A549 (cell line): ENCODE measurements at regions not wholly inside any gene's neighbourhood (a gene's known extent, or its start where the extent isn't known, plus 50 kb on each side); places are given as distances from the start of the nearest gene placed in this dataset.

Experiments used
- ATAC-seq, 2 experiments: fragments of 200-7000 bp in 1 of 2; fragments of >200 bp in 1 of 2; cut with Nextera tagmentation in 1 of 2; cut with Tn5 transposase in 1 of 2; 3 replicates each; pipeline versions ENCODE4 v1.8.0 to v1.9.1; 2018 to 2020; ENCODE audit warnings: mild to moderate bottlenecking in 1 of 2, moderate library complexity in 1 of 2
- CTCF ChIA-PET: fragments of 300-600 bp; sonication (Branson Sonifier 250); formaldehyde crosslinking; extraction: SDS; loops from one replicate; lab custom pipeline; 2021; ENCODE audit warnings: antibody characterized with exemption, inconsistent platforms; lab: Yijun Ruan, JAX
- POLR2A ChIA-PET: fragments of 350-600 bp; formaldehyde crosslinking; extraction: SDS; loops from one replicate; lab custom pipeline; 2021; ENCODE audit warnings: antibody characterized with exemption, inconsistent platforms; lab: Yijun Ruan, JAX
- DNase-seq, 2 experiments: peaks; one replicate each; pipeline versions ENCODE4 v3.0.0 to v3.0.0-alpha.2; 2011 to 2016; ENCODE audit warnings: low read depth in 1 of 2, low spot score in 1 of 2
- FAIRE-seq: peaks from 2 replicates; lab custom pipeline; 2011; peaks lifted over from hg19 to GRCh38; lab: Jason Lieb, UNC
- H3K27ac ChIP-seq, 2 experiments: fragments of >200 bp; sonication (Bioruptor Twin); formaldehyde crosslinking; 3 replicates each; pipeline ENCODE4 v1.5.1; 2016 to 2017
- H3K4me1 ChIP-seq: fragments of >200 bp; sonication (Bioruptor Twin); formaldehyde crosslinking; 3 replicates; pipeline ENCODE4 v1.6.1; 2016
- H3K4me2 ChIP-seq: fragments of >200 bp; sonication (Bioruptor Twin); formaldehyde crosslinking; 3 replicates; pipeline ENCODE4 v1.6.1; 2016
- H3K4me3 ChIP-seq: fragments of >200 bp; sonication (Bioruptor Twin); formaldehyde crosslinking; 3 replicates; pipeline ENCODE4 v1.5.1; 2016
- H3K9me3 ChIP-seq: fragments of >200 bp; sonication (Bioruptor Twin); formaldehyde crosslinking; 3 replicates; pipeline ENCODE4 v1.6.1; 2016
- BHLHE40 ChIP-seq: IDR thresholded peaks from 2 replicates; pipeline ENCODE4 v1.6.1; 2012; ENCODE audit warnings: low read depth, low read length, inconsistent platforms
- CBX2 ChIP-seq: fragments of 200-600 bp; sonication (generic); IDR thresholded peaks from 2 replicates; pipeline ENCODE4 v1.6.1; 2016; ENCODE audit warnings: low read depth, mild to moderate bottlenecking, borderline replicate concordance
- CBX8 ChIP-seq: fragments of 200-600 bp; sonication (generic); IDR thresholded peaks from 2 replicates; pipeline ENCODE4 v1.6.1; 2016
- EHMT2 ChIP-seq: fragments of 200-600 bp; sonication (generic); IDR thresholded peaks from 2 replicates; pipeline ENCODE4 v1.6.1; 2016; ENCODE audit warnings: antibody characterized with exemption, low read depth, mild to moderate bottlenecking, moderate library complexity
- EP300 ChIP-seq, 2 experiments: fragments of >200 bp; sonication (Bioruptor Twin); formaldehyde crosslinking; IDR thresholded peaks; 2 replicates in 1 of 2; 3 replicates in 1 of 2; pipeline ENCODE4 v1.6.1; 2016 to 2017
- FOSB ChIP-seq: fragments of 250-450 bp; sonication (Bioruptor Pico); IDR thresholded peaks from 2 replicates; pipeline ENCODE4 v1.5.0; 2020; ENCODE audit warnings: mild to moderate bottlenecking, moderate library complexity
- HEYL ChIP-seq: fragments of 250-450 bp; sonication (Bioruptor Pico); IDR thresholded peaks from 2 replicates; pipeline ENCODE4 v1.8.0; 2021; ENCODE audit warnings: mild to moderate bottlenecking, moderate library complexity
- HOXB13 ChIP-seq: fragments of 250-450 bp; sonication (Bioruptor Pico); IDR thresholded peaks from 2 replicates; pipeline ENCODE4 v1.5.0; 2020; ENCODE audit warnings: low read depth, mild to moderate bottlenecking, moderate library complexity
- KDM1A ChIP-seq: fragments of 200-600 bp; sonication (generic); IDR thresholded peaks from 2 replicates; pipeline ENCODE4 v1.6.1; 2016; ENCODE audit warnings: low read depth, mild to moderate bottlenecking
- MAFK ChIP-seq: fragments of 450-650 bp; IDR thresholded peaks from 2 replicates; pipeline ENCODE4 v1.6.1; 2014; ENCODE audit not compliant: partially characterized antibody
- NFE2L2 ChIP-seq: fragments of 150-350 bp; conservative IDR thresholded peaks from 2 replicates; pipeline ENCODE4 v1.6.1; 2014; ENCODE audit warnings: low read length
- NPAS2 ChIP-seq: fragments of 250-450 bp; sonication (Bioruptor Pico); IDR thresholded peaks from 2 replicates; pipeline ENCODE4 v1.8.0; 2022; ENCODE audit warnings: mild to moderate bottlenecking, moderate library complexity, borderline replicate concordance
- NR3C1 ChIP-seq: fragments of >200 bp; sonication (Bioruptor Twin); formaldehyde crosslinking; IDR thresholded peaks from 3 replicates; pipeline ENCODE4 v1.6.1; 2017
- PHF8 ChIP-seq: fragments of 200-600 bp; sonication (generic); IDR thresholded peaks from 2 replicates; pipeline ENCODE4 v1.6.1; 2016; ENCODE audit warnings: low read depth, mild to moderate bottlenecking, antibody characterized with exemption, moderate library complexity, borderline replicate concordance
- POLR2AphosphoS2 ChIP-seq: conservative IDR thresholded peaks from 2 replicates; pipeline ENCODE4 v1.6.1; 2012; ENCODE audit warnings: low read length, improper control_type of control experiment, inconsistent platforms
- RARB ChIP-seq: fragments of 250-450 bp; sonication (Bioruptor Pico); IDR thresholded peaks from 2 replicates; pipeline ENCODE4 v1.8.0; 2021; ENCODE audit warnings: mild to moderate bottlenecking, moderate library complexity
- RCOR1 ChIP-seq: fragments of 150-350 bp; IDR thresholded peaks from 2 replicates; pipeline ENCODE4 v1.6.1; 2014; ENCODE audit warnings: antibody characterized with exemption, low read length, low read depth
- RFX5 ChIP-seq: fragments of 450-650 bp; IDR thresholded peaks from 2 replicates; pipeline ENCODE4 v1.7.1; 2014; ENCODE audit warnings: antibody characterized with exemption, mild to moderate bottlenecking, moderate library complexity
- TFCP2L1 ChIP-seq: fragments of 250-450 bp; sonication (Bioruptor Pico); IDR thresholded peaks from 2 replicates; pipeline ENCODE4 v1.5.0; 2021; ENCODE audit warnings: mild to moderate bottlenecking
- TP53 ChIP-seq: fragments of 250-450 bp; sonication (Bioruptor Pico); IDR thresholded peaks from 2 replicates; pipeline ENCODE4 v1.5.0; 2021; ENCODE audit warnings: mild to moderate bottlenecking, moderate library complexity
- ZFP36 ChIP-seq: fragments of 450-650 bp; IDR thresholded peaks from 2 replicates; pipeline ENCODE4 v1.6.1; 2014; ENCODE audit warnings: borderline replicate concordance; ENCODE audit not compliant: partially characterized antibody
- WGBS: methylation state at CpG from one replicate; pipeline ENCODE4 v1.1.6; 2017; ENCODE audit errors: missing lambda C conversion rate; 5-methylcytosine and 5-hydroxymethylcytosine counted together
- TF ChIP-seq, protein P1 (sequence below): fragments of >200 bp; sonication (Bioruptor Twin); formaldehyde crosslinking; IDR thresholded peaks from 3 replicates; pipeline ENCODE4 v1.6.1; 2016
- TF ChIP-seq, protein P2 (sequence below): fragments of 450-650 bp; IDR thresholded peaks from 2 replicates; pipeline ENCODE4 v1.6.1; 2014; ENCODE audit warnings: antibody characterized with exemption
- TF ChIP-seq, protein P3 (sequence below): fragments of >200 bp; sonication (Bioruptor Twin); formaldehyde crosslinking; IDR thresholded peaks from 3 replicates; pipeline ENCODE4 v1.5.1; 2016
- TF ChIP-seq, protein P4 (sequence below): IDR thresholded peaks from 2 replicates; pipeline ENCODE4 v1.6.1; 2012; ENCODE audit warnings: low read depth, borderline replicate concordance

DNA sequence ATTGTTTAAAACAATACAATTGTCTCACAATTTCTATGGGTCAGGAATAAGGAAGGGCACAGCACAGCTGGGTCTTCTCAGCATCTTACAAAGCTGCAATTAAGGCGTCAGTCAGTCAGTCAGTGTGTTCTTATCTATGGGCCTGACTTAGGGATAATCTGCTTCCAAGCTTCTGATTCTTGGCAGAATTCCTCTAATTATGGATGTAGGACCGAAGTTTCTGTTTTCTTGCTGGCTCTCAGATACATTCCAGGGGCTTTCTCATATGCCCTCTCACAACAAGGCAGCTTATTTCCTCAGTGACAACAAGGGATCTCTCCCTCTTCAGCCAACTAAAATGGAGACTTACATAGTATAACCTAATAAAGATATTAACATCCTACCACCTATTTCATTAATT is 1925.3 kb upstream of the ACO1 start:
- no peak for DNase-seq
- TF ChIP-seq CBX2 (no peak), FOSB (CRISPR knock-in tag) (no peak), RFX5 (no peak), PHF8 (no peak), HEYL (CRISPR knock-in tag) (no peak), EP300 (IDR thresholded peaks at IDR 0.05) (no peak), EHMT2 (no peak)
- TF ChIP-seq, protein P1, sequence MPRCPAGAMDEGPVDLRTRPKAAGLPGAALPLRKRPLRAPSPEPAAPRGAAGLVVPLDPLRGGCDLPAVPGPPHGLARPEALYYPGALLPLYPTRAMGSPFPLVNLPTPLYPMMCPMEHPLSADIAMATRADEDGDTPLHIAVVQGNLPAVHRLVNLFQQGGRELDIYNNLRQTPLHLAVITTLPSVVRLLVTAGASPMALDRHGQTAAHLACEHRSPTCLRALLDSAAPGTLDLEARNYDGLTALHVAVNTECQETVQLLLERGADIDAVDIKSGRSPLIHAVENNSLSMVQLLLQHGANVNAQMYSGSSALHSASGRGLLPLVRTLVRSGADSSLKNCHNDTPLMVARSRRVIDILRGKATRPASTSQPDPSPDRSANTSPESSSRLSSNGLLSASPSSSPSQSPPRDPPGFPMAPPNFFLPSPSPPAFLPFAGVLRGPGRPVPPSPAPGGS, result no peak
- no peak overlapping the region for H3K27ac ChIP-seq
- ChIA-PET POLR2A (no interaction called here), CTCF (no interaction called here)
- FAIRE-seq, result no peak
- peaks cover 4% of the 10 kb centered on the region; the same call in 1 of the 3 replicates for H3K9me3 ChIP-seq
- no peak overlapping the region for H3K4me3 ChIP-seq
- H3K4me2 ChIP-seq, result no peak overlapping the region
- no peak for ATAC-seq
- WGBS, result 7% methylated on average over 2 of the region's 2 CpGs
- H3K4me1 ChIP-seq, result no peaks in the 10 kb centered on the region

DNA sequence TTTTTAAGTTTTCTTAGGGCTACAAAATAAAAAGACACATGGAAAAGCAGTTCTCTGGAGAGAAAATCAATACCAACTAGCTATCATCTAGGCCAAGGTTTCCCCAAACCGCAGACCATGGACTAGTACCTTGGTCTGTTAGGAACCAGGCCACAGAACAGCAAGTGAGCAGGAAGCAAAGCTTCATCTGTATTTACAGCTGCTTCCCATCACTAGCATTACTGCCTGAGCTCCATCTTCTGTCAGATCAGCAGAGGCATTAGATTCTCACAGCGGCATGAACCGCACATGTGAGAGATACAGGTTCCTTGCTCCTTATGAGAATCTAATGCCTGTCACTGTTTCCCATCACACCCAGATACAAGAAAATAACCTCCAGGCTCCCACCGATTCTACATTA is 1907.6 kb upstream of the ACO1 start:
- Histone ChIP-seq H3K4me2 (no peak overlapping the region), H3K4me3 (no peak overlapping the region), H3K9me3 (no peaks in the 10 kb centered on the region), H3K4me1 (no peaks in the 10 kb centered on the region), H3K27ac (no peak overlapping the region)
- 53% methylated on average over 4 of the region's 4 CpGs for WGBS
- DNase-seq (no peak), FAIRE-seq (no peak), ATAC-seq (no peak)
- POLR2A ChIA-PET, result no interaction called here
- TF ChIP-seq, protein P1, result no peak
- TF ChIP-seq CBX8 (no peak), NFE2L2 (no peak), KDM1A (no peak), BHLHE40 (no peak), TP53 (CRISPR knock-in tag) (no peak), MAFK (no peak), TFCP2L1 (CRISPR knock-in tag) (no peak), ZFP36 (no peak)
- CTCF ChIA-PET, result no interaction called here

DNA sequence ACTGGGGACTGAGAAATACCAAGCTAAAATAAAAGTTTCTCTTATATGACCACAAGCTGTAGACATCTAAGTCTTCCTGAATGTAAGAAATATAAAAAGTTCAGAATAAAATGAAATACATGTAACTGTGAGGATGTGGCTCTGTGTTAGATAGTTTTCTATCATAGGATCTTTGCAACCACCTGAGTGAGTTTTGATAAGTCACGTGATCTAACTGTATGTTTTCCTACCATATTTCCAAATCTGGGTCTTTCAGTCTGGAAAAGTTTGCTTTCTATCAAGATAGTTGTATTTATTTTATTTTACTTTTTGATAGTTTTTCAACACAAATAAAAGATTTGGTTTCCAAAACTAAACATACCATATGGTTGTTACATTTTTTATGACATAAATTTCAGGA is 1905.8 kb upstream of the ACO1 start:
- ATAC-seq (no peak), DNase-seq (no peak), FAIRE-seq (no peak)
- H3K9me3 ChIP-seq, result no peaks in the 10 kb centered on the region
- H3K4me2 ChIP-seq, result no peak overlapping the region
- POLR2A ChIA-PET, result no interaction called here
- 8% methylated on average over 1 of the region's 1 CpG for WGBS
- H3K4me3 ChIP-seq, result no peak overlapping the region
- no peak for TF ChIP-seq NFE2L2
- TF ChIP-seq, protein P2, sequence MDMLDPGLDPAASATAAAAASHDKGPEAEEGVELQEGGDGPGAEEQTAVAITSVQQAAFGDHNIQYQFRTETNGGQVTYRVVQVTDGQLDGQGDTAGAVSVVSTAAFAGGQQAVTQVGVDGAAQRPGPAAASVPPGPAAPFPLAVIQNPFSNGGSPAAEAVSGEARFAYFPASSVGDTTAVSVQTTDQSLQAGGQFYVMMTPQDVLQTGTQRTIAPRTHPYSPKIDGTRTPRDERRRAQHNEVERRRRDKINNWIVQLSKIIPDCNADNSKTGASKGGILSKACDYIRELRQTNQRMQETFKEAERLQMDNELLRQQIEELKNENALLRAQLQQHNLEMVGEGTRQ, result 0 out of 2 replicates have a peak, but pooled peaks have one; percentile 18
- TF ChIP-seq, all 56 proteins: peak for 1
- CTCF ChIA-PET, result no interaction called here
- Histone ChIP-seq H3K4me1 (no peaks in the 10 kb centered on the region), H3K27ac (no peak overlapping the region)

DNA sequence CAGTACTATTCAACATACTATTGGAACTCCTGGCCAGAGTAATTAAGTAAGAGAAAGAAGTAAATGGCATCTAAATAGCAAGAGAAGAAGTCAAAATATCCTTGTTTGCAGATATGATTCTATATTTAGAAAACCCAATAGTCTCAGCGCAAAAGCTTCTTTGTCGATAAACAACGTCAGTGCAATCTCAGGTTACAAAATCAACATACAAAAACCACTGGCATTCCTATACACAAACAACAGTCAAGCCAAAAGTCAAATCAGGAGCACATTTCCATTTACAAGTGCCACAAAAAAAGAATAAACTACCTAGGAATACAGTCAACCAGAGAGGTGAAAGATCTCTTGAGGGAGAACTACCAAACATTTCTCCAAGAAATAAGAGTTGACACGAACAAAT is 1901.9 kb upstream of the ACO1 start:
- FAIRE-seq, result no peak
- no peak overlapping the region for H3K27ac ChIP-seq
- CTCF ChIA-PET, result no interaction called here
- TF ChIP-seq MAFK (no peak), POLR2AphosphoS2 (no peak), CBX2 (no peak), HOXB13 (CRISPR knock-in tag) (no peak), NR3C1 (no peak), RARB (CRISPR knock-in tag) (no peak), RCOR1 (no peak), KDM1A (no peak), HEYL (CRISPR knock-in tag) (no peak), NPAS2 (CRISPR knock-in tag) (no peak), RFX5 (no peak)
- TF ChIP-seq, protein P3, sequence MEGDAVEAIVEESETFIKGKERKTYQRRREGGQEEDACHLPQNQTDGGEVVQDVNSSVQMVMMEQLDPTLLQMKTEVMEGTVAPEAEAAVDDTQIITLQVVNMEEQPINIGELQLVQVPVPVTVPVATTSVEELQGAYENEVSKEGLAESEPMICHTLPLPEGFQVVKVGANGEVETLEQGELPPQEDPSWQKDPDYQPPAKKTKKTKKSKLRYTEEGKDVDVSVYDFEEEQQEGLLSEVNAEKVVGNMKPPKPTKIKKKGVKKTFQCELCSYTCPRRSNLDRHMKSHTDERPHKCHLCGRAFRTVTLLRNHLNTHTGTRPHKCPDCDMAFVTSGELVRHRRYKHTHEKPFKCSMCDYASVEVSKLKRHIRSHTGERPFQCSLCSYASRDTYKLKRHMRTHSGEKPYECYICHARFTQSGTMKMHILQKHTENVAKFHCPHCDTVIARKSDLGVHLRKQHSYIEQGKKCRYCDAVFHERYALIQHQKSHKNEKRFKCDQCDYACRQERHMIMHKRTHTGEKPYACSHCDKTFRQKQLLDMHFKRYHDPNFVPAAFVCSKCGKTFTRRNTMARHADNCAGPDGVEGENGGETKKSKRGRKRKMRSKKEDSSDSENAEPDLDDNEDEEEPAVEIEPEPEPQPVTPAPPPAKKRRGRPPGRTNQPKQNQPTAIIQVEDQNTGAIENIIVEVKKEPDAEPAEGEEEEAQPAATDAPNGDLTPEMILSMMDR, result no peak
- TF ChIP-seq, protein P4, sequence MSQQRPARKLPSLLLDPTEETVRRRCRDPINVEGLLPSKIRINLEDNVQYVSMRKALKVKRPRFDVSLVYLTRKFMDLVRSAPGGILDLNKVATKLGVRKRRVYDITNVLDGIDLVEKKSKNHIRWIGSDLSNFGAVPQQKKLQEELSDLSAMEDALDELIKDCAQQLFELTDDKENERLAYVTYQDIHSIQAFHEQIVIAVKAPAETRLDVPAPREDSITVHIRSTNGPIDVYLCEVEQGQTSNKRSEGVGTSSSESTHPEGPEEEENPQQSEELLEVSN, result no peak
- TF ChIP-seq, all 56 proteins: peak for 0
- 43% methylated on average over 4 of the region's 4 CpGs for WGBS
- Histone ChIP-seq H3K4me1 (no peaks in the 10 kb centered on the region), H3K9me3 (no peaks in the 10 kb centered on the region), H3K4me3 (no peak overlapping the region), H3K4me2 (no peak overlapping the region)
- no peak for DNase-seq
- ATAC-seq, result no peak
- POLR2A ChIA-PET, result no interaction called here
